ENCODE measurements at regions not wholly inside any gene's neighbourhood (a gene's known extent, or its start where the extent isn't known, plus 50 kb on each side); places are given as distances from the start of the nearest gene placed in this dataset.

DNA sequence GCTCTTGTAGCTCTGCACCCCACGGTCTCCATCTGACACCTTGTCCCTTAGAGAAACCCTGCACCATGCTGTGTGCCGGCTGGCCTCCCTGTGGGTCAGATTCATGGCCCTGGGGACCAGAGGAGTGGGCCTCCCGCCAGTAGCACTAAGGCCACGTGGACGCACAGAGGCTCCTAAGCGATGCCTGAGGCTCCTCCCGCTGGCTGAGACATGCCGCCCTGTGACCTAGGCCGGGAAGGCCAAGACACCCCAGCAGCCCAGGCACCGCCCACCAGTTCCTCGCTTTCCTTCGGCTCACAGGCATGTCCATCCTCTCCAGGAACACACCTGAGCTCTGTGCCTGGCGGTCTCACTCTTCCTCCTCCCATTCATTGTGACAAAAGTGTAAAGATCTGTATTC lies 311.0 kb downstream of the THBS2 start:
- Histone ChIP-seq H3K4me3 (no peak overlapping the region), H3K36me3 (no peaks in the 10 kb centered on the region), H3K27ac (no peak overlapping the region), H3K9me3 (no peaks in the 10 kb centered on the region), H3K4me1 (peaks cover 4 to 9% of the 10 kb centered on the region in 2 donors), H3K27me3 (no peaks in the 10 kb centered on the region)
- DNase-seq: no peak
- intact Hi-C loops (cut with DNase I; ENCODE audit: low total_unique reads): no loop called here
- TF ChIP-seq CTCF (IDR thresholded peaks at IDR 0.05) (no peak), POLR2A (IDR thresholded peaks at IDR 0.05) (no peak)

DNA sequence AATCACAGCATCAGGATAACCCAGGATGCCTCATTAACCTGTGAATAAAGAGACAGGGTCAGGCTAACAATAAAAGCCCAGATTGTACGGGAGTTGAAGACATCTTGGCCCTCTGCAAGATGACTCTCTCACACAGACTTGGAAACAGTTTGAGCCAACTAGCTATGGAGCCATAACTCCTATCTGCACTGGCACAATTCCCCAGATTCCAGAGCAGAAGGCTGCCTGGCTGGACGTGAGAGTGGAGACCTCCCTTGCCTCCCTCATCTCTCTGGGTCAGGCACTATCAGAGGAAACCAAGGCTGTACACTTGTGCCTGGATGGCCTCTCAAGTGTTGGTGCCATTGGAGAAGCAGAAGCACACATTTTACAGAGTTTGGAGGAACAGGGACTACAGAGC lies 312.6 kb downstream of the THBS2 start:
- TF ChIP-seq POLR2A (IDR thresholded peaks at IDR 0.05) (no peak), CTCF (IDR thresholded peaks at IDR 0.05) (no peak)
- DNase-seq: peak; percentile 49 to 51
- peak overlapping the region; percentile 29 to 52 for H3K27ac ChIP-seq
- H3K4me3 ChIP-seq: no peak overlapping the region
- intact Hi-C loops (cut with DNase I; ENCODE audit: low total_unique reads): no loop called here
- no peaks in the 10 kb centered on the region for H3K9me3 ChIP-seq
- H3K36me3 ChIP-seq: no peaks in the 10 kb centered on the region
- H3K4me1 ChIP-seq: peaks cover 4 to 9% of the 10 kb centered on the region in 2 donors
- no peaks in the 10 kb centered on the region for H3K27me3 ChIP-seq

GRCh38 chr6:168939796-168940195 lies 313.9 kb downstream of the THBS2 start:
- Histone ChIP-seq H3K27me3 (no peaks in the 10 kb centered on the region), H3K4me3 (no peak overlapping the region), H3K9me3 (no peaks in the 10 kb centered on the region), H3K4me1 (peaks cover 4 to 9% of the 10 kb centered on the region in 2 donors), H3K36me3 (no peaks in the 10 kb centered on the region), H3K27ac (peak overlapping the region; percentile 73 to 78)
- no peak for DNase-seq
- no peak for TF ChIP-seq CTCF (IDR thresholded peaks at IDR 0.05)
- TF ChIP-seq POLR2A (IDR thresholded peaks at IDR 0.05): no peak
- intact Hi-C loops (cut with DNase I; ENCODE audit: low total_unique reads): no loop called here

- Histone ChIP-seq H3K36me3 (no peaks in the 10 kb centered on the region), H3K27me3 (no peaks in the 10 kb centered on the region), H3K4me3 (peak overlapping the region; percentile 4 to 10), H3K27ac (peak overlapping the region; percentile 73 to 78), H3K9me3 (no peaks in the 10 kb centered on the region), H3K4me1 (peaks cover 4 to 9% of the 10 kb centered on the region in 2 donors)
- intact Hi-C loops (cut with DNase I; ENCODE audit: low total_unique reads): no loop called here
- TF ChIP-seq POLR2A (IDR thresholded peaks at IDR 0.05) (no peak), CTCF (IDR thresholded peaks at IDR 0.05) (no peak)
- no peak for DNase-seq
These were observed 314.6 kb downstream of the THBS2 start for GRCh38 chr6:168939041-168939440.

GRCh38 chr6:168938546-168938945 lies 315.1 kb downstream of the THBS2 start:
- Histone ChIP-seq H3K27me3 (no peaks in the 10 kb centered on the region), H3K4me3 (peak overlapping the region; percentile 4 to 10), H3K4me1 (peaks cover 4 to 9% of the 10 kb centered on the region in 2 donors), H3K36me3 (no peaks in the 10 kb centered on the region), H3K9me3 (no peaks in the 10 kb centered on the region), H3K27ac (peak overlapping the region; percentile 73 to 78)
- no peak for DNase-seq
- intact Hi-C loops (cut with DNase I; ENCODE audit: low total_unique reads): no loop called here
- TF ChIP-seq CTCF (IDR thresholded peaks at IDR 0.05) (no peak), POLR2A (IDR thresholded peaks at IDR 0.05) (no peak)
